Stimulated activated CD4-positive, alpha-beta T cell treated with anti-CD3 and anti-CD28 coated beads, Interleukin-2, amount 100 ng/mL, for 48 hours (primary cell): ENCODE measurements at regions not wholly inside any gene's neighbourhood (a gene's known extent, or its start where the extent isn't known, plus 50 kb on each side); places are given as distances from the start of the nearest gene placed in this dataset.

ENCODE experiments used
- DNase-seq, 2 donors: peaks; one replicate each; pipeline ENCODE4 v3.0.0-alpha.2; 2020

- DNase-seq, result no peak
Observed at GRCh38 chr5:142432369-142432863, 107.6 kb upstream of the SPRY4 start.

- no peak for DNase-seq
Observed at GRCh38 chr5:142428773-142429473, 104.1 kb upstream of the SPRY4 start.

GRCh38 chr5:142428036-142428772 is 103.4 kb upstream of the SPRY4 start:
- DNase-seq, result no peak

- no peak for DNase-seq
Observed at GRCh38 chr5:142427529-142427928, 102.7 kb upstream of the SPRY4 start.

GRCh38 chr5:142427015-142427364 is 102.2 kb upstream of the SPRY4 start:
- no peak for DNase-seq

GRCh38 chr5:142426129-142427014 is 101.6 kb upstream of the SPRY4 start:
- DNase-seq, result peak in 1 of 2 donors; percentile 34

- no peak for DNase-seq
Observed at GRCh38 chr5:142425286-142426065, 100.7 kb upstream of the SPRY4 start.

GRCh38 chr5:142422429-142422828 is 97.6 kb upstream of the SPRY4 start:
- no peak for DNase-seq

GRCh38 chr5:142421621-142422397 is 97.0 kb upstream of the SPRY4 start:
- no peak for DNase-seq

- DNase-seq, result no peak
Observed at GRCh38 chr5:142421228-142421617, 96.4 kb upstream of the SPRY4 start.

- DNase-seq, result no peak
Observed at GRCh38 chr5:142420561-142421227, 95.9 kb upstream of the SPRY4 start.

- DNase-seq, result no peak
Observed at GRCh38 chr5:142412581-142412980, 87.8 kb upstream of the SPRY4 start.

- no peak for DNase-seq
Observed at GRCh38 chr5:142411656-142412425, 87.0 kb upstream of the SPRY4 start.

GRCh38 chr5:142411103-142411502 is 86.3 kb upstream of the SPRY4 start:
- no peak for DNase-seq

GRCh38 chr5:142408981-142409481 is 84.2 kb upstream of the SPRY4 start:
- no peak for DNase-seq

GRCh38 chr5:142408536-142408935 is 83.7 kb upstream of the SPRY4 start:
- DNase-seq, result no peak

- DNase-seq, result no peak
Observed at GRCh38 chr5:142405814-142406395, 81.1 kb upstream of the SPRY4 start.

GRCh38 chr5:142405023-142405422 is 80.2 kb upstream of the SPRY4 start:
- DNase-seq, result no peak

- DNase-seq, result no peak
Observed at GRCh38 chr5:142404046-142404477, 79.2 kb upstream of the SPRY4 start.

- no peak for DNase-seq
Observed at GRCh38 chr5:142403583-142403982, 78.8 kb upstream of the SPRY4 start.
